ENCODE measurements at regions not wholly inside any gene's neighbourhood (a gene's known extent, or its start where the extent isn't known, plus 50 kb on each side); places are given as distances from the start of the nearest gene placed in this dataset.

DNA sequence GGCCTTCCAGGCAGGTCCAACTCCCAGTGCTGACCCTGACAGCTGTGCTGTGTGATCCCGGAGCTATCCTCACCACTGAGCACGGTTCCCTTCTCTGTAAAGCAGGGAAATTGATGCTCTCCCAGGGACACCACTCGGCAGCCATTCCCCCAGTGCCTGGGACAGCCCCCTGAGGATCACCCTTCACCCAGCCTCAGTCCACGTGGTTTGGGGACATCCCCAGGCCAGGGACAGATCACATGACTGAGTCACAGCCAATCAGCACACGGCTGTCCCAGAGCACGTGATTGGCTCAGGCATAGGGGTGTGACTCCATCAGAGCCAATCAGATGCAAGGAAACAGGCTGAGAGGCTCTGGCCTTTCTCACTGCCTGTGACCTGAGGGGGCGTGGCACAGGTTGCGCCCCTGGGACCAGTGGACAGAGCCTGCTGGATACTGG lies 68.8 kb upstream of the SFSWAP start:
- Histone ChIP-seq H2AFZ (no peak overlapping the region), H3K27ac (no peak overlapping the region), H3K36me3 (replicated peaks; ENCODE audit: insufficient read depth, low read depth) (no peaks in the 10 kb centered on the region), H3K79me2 (no peaks in the 10 kb centered on the region), H3K4me2 (no peak overlapping the region), H3K4me1 (ENCODE audit: insufficient read depth) (no peaks in the 10 kb centered on the region), H4K20me1 (ENCODE audit: insufficient read depth, poor library complexity, severe bottlenecking) (no peaks in the 10 kb centered on the region), H3K9me3 (ENCODE audit: low read depth) (no peaks in the 10 kb centered on the region), H3K4me3 (no peak overlapping the region), H3K27me3 (peaks cover 6% of the 10 kb centered on the region), H3K9me2 (replicated peaks; ENCODE audit: insufficient read depth) (no peaks in the 10 kb centered on the region)
- WGBS (ENCODE audit: low lambda C conversion rate, missing lambda C conversion rate) = 80% methylated on average over 8 of the region's 8 CpGs
- TF ChIP-seq CTCF (IDR thresholded peaks at IDR 0.05; ENCODE audit: poor library complexity) (no peak), EZH2phosphoT487 (IDR thresholded peaks at IDR 0.05; ENCODE audit: low read depth, severe bottlenecking, unreplicated experiment) (no peak), EZH2 (IDR thresholded peaks at IDR 0.05; ENCODE audit: borderline replicate concordance) (no peak)
- DNase-seq (ENCODE audit: low spot score) = no peak

- H2AFZ ChIP-seq = no peak overlapping the region
These were observed 68.1 kb upstream of the SFSWAP start for GRCh38 chr12:131642771-131643170.

GRCh38 chr12:131643631-131644452 lies 67.0 kb upstream of the SFSWAP start:
- Histone ChIP-seq H3K4me3 (no peak overlapping the region), H3K4me2 (no peak overlapping the region), H3K27me3 (no peaks in the 10 kb centered on the region), H3K27ac (no peak overlapping the region), H3K9me3 (ENCODE audit: low read depth) (no peaks in the 10 kb centered on the region), H2AFZ (no peak overlapping the region), H3K79me2 (no peaks in the 10 kb centered on the region), H4K20me1 (ENCODE audit: insufficient read depth, poor library complexity, severe bottlenecking) (no peaks in the 10 kb centered on the region), H3K9me2 (replicated peaks; ENCODE audit: insufficient read depth) (no peaks in the 10 kb centered on the region), H3K36me3 (replicated peaks; ENCODE audit: insufficient read depth, low read depth) (no peaks in the 10 kb centered on the region), H3K4me1 (ENCODE audit: insufficient read depth) (no peaks in the 10 kb centered on the region)
- 39% methylated on average over 5 of the region's 7 CpGs for WGBS (ENCODE audit: low lambda C conversion rate, missing lambda C conversion rate)
- no peak for TF ChIP-seq EZH2 (IDR thresholded peaks at IDR 0.05; ENCODE audit: borderline replicate concordance)
- TF ChIP-seq CTCF (IDR thresholded peaks at IDR 0.05; ENCODE audit: poor library complexity) = no peak
- no peak for TF ChIP-seq EZH2phosphoT487 (IDR thresholded peaks at IDR 0.05; ENCODE audit: low read depth, severe bottlenecking, unreplicated experiment)
- no peak for DNase-seq (ENCODE audit: low spot score)

More at GRCh38 chr12:131642771-131643170, 68.1 kb upstream of the SFSWAP start:
- H3K4me2 ChIP-seq = no peak overlapping the region
- no peaks in the 10 kb centered on the region for H3K36me3 ChIP-seq (replicated peaks; ENCODE audit: insufficient read depth, low read depth)
- no peak for DNase-seq (ENCODE audit: low spot score)
- no peaks in the 10 kb centered on the region for H3K4me1 ChIP-seq (ENCODE audit: insufficient read depth)
- no peaks in the 10 kb centered on the region for H4K20me1 ChIP-seq (ENCODE audit: insufficient read depth, poor library complexity, severe bottlenecking)
- 95% methylated on average over 17 of the region's 17 CpGs for WGBS (ENCODE audit: low lambda C conversion rate, missing lambda C conversion rate)
- H3K9me2 ChIP-seq (replicated peaks; ENCODE audit: insufficient read depth) = no peaks in the 10 kb centered on the region
- H3K4me3 ChIP-seq = no peak overlapping the region
- peaks cover 2% of the 10 kb centered on the region for H3K27me3 ChIP-seq
- no peaks in the 10 kb centered on the region for H3K9me3 ChIP-seq (ENCODE audit: low read depth)
- TF ChIP-seq CTCF (IDR thresholded peaks at IDR 0.05; ENCODE audit: poor library complexity) (no peak), EZH2phosphoT487 (IDR thresholded peaks at IDR 0.05; ENCODE audit: low read depth, severe bottlenecking, unreplicated experiment) (no peak), EZH2 (IDR thresholded peaks at IDR 0.05; ENCODE audit: borderline replicate concordance) (no peak)
- no peak overlapping the region for H3K27ac ChIP-seq
- no peaks in the 10 kb centered on the region for H3K79me2 ChIP-seq
